ENCODE measurements at regions not wholly inside any gene's neighbourhood (a gene's known extent, or its start where the extent isn't known, plus 50 kb on each side); places are given as distances from the start of the nearest gene placed in this dataset.

- TF ChIP-seq ATF3 (IDR thresholded peaks at IDR 0.05) = no peak
- TF ChIP-seq YY1 (IDR thresholded peaks at IDR 0.05) = no peak
- TF ChIP-seq CTCF (IDR thresholded peaks at IDR 0.05; ENCODE audit: low read depth, low read length, missing input control) = no peak
- no peak for TF ChIP-seq MAX (IDR thresholded peaks at IDR 0.05)
- TF ChIP-seq FOXA1 (IDR thresholded peaks at IDR 0.05) = no peak
- TF ChIP-seq HNF4A (conservative IDR thresholded peaks at IDR 0.05) = no peak
- TF ChIP-seq NR2F2 (IDR thresholded peaks at IDR 0.05) = no peak
These were observed 394.5 kb upstream of the SOX9 start for GRCh38 chr17:71726341-71726740.

Measured in liver (tissue), 3 donors.